K562 (cell line): ENCODE measurements at regions not wholly inside any gene's neighbourhood (a gene's known extent, or its start where the extent isn't known, plus 50 kb on each side); places are given as distances from the start of the nearest gene placed in this dataset.

Source experiments
- EGR1 ChIP-seq: fragments of 450-650 bp; conservative IDR thresholded peaks from 2 replicates; pipeline ENCODE4 v1.6.1; 2017; ENCODE audit warnings: mild to moderate bottlenecking
- ERF ChIP-seq: fragments of 450-650 bp; formaldehyde crosslinking; IDR thresholded peaks from 2 replicates; pipeline ENCODE4 v1.4.0; 2020; ENCODE audit warnings: mild to moderate bottlenecking, mixed read lengths
- FOXJ3 ChIP-seq: sonication (generic); formaldehyde crosslinking; IDR thresholded peaks from 2 replicates; pipeline ENCODE4 v1.4.0; 2020; ENCODE audit warnings: mild to moderate bottlenecking, missing genetic modification reagents
- HDAC8 ChIP-seq: fragments of 450-650 bp; IDR thresholded peaks from 2 replicates; pipeline ENCODE4 v1.6.1; 2016; ENCODE audit warnings: mild to moderate bottlenecking, missing genetic modification characterization, moderate library complexity, missing compliant biosample characterization
- HSF4 ChIP-seq: fragments of 250-450 bp; sonication (Bioruptor Pico); IDR thresholded peaks from 2 replicates; pipeline ENCODE4 v2.1.2; 2022; ENCODE audit warnings: mild to moderate bottlenecking, moderate library complexity, borderline replicate concordance
- KLF16 ChIP-seq: IDR thresholded peaks from 2 replicates; pipeline ENCODE4 v1.6.1; 2016; ENCODE audit warnings: antibody characterized with exemption
- L3MBTL2 ChIP-seq: fragments of 450-650 bp; IDR thresholded peaks from 2 replicates; pipeline ENCODE4 v1.6.1; 2016; ENCODE audit warnings: mild to moderate bottlenecking, moderate library complexity
- MAFG ChIP-seq: fragments of 450-650 bp; conservative IDR thresholded peaks from 2 replicates; pipeline ENCODE4 v1.6.1; 2016; ENCODE audit warnings: missing genetic modification characterization, missing compliant biosample characterization
- MED1 ChIP-seq: sonication (generic); formaldehyde crosslinking; IDR thresholded peaks from 2 replicates; pipeline ENCODE4 v1.8.1; 2023; ENCODE audit warnings: missing genetic modification reagents, borderline replicate concordance
- MXI1 ChIP-seq: IDR thresholded peaks from 2 replicates; pipeline ENCODE4 v1.6.1; 2011; ENCODE audit warnings: low read depth, mild to moderate bottlenecking, improper control_type of control experiment, low read length
- SMAD2 ChIP-seq: fragments of 150-350 bp; IDR thresholded peaks from 2 replicates; pipeline ENCODE4 v1.6.1; 2014; ENCODE audit warnings: low read depth, mild to moderate bottlenecking, low read length
- SP2 ChIP-seq: IDR thresholded peaks from 2 replicates; pipeline ENCODE4 v1.6.1; 2011; ENCODE audit warnings: mild to moderate bottlenecking, low read depth, low read length, moderate library complexity; ENCODE audit not compliant: poor library complexity, severe bottlenecking; ENCODE audit errors: extremely low read depth
- SREBF2 ChIP-seq: sonication (generic); formaldehyde crosslinking; IDR thresholded peaks from 2 replicates; pipeline ENCODE4 v1.4.0; 2020; ENCODE audit warnings: mild to moderate bottlenecking, missing genetic modification reagents
- ZFP1 ChIP-seq: fragments of 450-650 bp; formaldehyde crosslinking; IDR thresholded peaks from 2 replicates; pipeline ENCODE4 v1.4.0; 2020; ENCODE audit warnings: mild to moderate bottlenecking, mixed read lengths
- ZKSCAN1 ChIP-seq: fragments of 150-350 bp; IDR thresholded peaks from 2 replicates; pipeline ENCODE4 v1.6.1; 2016; ENCODE audit warnings: low read depth, low read length
- ZNF274 ChIP-seq: IDR thresholded peaks from 2 replicates; pipeline ENCODE4 v1.6.1; 2011; ENCODE audit warnings: low read depth, mild to moderate bottlenecking, low read length, moderate library complexity, borderline replicate concordance
- ZNF316 ChIP-seq: fragments of 450-650 bp; IDR thresholded peaks from 2 replicates; pipeline ENCODE4 v1.6.1; 2016
- ZNF444 ChIP-seq: fragments of 250-450 bp; sonication (Bioruptor Pico); IDR thresholded peaks from 2 replicates; pipeline ENCODE4 v1.4.0; 2020; ENCODE audit warnings: mild to moderate bottlenecking, moderate library complexity
- TF ChIP-seq, protein P1 (sequence below): sonication (generic); formaldehyde crosslinking; IDR thresholded peaks from 2 replicates; pipeline ENCODE4 v1.8.0; 2022; ENCODE audit warnings: mild to moderate bottlenecking, missing genetic modification reagents
- TF ChIP-seq, protein P2 (sequence below): fragments of 450-650 bp; IDR thresholded peaks from 2 replicates; pipeline ENCODE4 v1.6.1; 2016
- TF ChIP-seq, protein P3 (sequence below): fragments of 450-650 bp; IDR thresholded peaks from 2 replicates; pipeline ENCODE4 v1.6.1; 2016; ENCODE audit warnings: mild to moderate bottlenecking

DNA sequence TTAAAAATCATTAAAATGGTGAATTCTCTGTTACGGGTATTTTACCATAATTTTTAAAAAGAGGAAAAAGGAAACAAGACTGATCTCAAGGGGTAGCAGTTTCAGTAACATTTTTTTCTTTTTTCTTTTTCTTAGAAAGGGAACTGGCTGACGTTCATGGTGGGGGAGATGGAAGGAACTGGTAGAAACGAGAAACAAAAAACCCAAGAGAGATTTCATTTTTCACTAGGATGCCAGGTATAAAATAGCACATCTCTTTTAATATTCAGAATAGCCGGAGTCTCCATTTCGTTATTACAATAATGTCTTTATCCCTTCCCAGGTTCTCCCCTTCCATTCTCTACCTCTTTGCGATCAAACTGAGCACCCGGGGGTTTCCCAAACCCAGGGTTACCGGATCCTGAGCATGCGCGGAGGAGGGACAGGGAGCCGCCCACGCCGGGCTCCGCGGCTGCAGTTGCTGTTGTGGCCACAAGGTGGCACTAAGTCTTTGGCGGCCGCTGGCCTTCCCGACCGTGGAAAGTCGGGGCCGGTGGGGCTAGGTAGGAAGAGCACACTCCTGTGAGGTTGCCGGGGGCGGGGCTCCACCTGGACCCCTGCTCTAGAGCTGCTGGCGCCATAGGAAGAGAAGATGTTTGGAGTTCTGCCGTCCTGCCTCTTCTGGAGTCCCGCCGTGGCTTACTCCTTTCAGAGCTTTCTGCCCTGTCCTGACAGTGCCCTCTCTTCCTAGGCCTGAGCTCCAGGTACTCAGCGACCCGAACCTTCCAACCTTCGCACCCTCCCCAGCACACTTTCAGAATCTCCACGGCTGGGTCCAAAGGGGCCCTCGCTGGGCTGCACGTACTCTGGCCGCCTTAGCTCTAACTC, 146.8 kb downstream of the SH3BGRL2 start (continued):
- no peak for TF ChIP-seq SMAD2
- TF ChIP-seq ZFP1, result no peak
- TF ChIP-seq ZNF444 (CRISPR knock-in tag), result no peak
- no peak for TF ChIP-seq ZNF274
- TF ChIP-seq, protein P1, sequence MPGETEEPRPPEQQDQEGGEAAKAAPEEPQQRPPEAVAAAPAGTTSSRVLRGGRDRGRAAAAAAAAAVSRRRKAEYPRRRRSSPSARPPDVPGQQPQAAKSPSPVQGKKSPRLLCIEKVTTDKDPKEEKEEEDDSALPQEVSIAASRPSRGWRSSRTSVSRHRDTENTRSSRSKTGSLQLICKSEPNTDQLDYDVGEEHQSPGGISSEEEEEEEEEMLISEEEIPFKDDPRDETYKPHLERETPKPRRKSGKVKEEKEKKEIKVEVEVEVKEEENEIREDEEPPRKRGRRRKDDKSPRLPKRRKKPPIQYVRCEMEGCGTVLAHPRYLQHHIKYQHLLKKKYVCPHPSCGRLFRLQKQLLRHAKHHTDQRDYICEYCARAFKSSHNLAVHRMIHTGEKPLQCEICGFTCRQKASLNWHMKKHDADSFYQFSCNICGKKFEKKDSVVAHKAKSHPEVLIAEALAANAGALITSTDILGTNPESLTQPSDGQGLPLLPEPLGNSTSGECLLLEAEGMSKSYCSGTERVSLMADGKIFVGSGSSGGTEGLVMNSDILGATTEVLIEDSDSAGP (CRISPR knock-in tag), result no peak
- no peak for TF ChIP-seq ERF (CRISPR knock-in tag)
- no peak for TF ChIP-seq L3MBTL2
- TF ChIP-seq MAFG (tag), result no peak
- TF ChIP-seq KLF16, result peak; percentile 62; the same call in 1 of the 2 replicates
- no peak for TF ChIP-seq FOXJ3 (CRISPR knock-in tag)
- no peak for TF ChIP-seq SREBF2 (CRISPR knock-in tag)
- TF ChIP-seq HSF4 (CRISPR knock-in tag), result no peak
- TF ChIP-seq, protein P2, sequence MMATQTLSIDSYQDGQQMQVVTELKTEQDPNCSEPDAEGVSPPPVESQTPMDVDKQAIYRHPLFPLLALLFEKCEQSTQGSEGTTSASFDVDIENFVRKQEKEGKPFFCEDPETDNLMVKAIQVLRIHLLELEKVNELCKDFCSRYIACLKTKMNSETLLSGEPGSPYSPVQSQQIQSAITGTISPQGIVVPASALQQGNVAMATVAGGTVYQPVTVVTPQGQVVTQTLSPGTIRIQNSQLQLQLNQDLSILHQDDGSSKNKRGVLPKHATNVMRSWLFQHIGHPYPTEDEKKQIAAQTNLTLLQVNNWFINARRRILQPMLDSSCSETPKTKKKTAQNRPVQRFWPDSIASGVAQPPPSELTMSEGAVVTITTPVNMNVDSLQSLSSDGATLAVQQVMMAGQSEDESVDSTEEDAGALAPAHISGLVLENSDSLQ, result no peak
- no peak for TF ChIP-seq MXI1
- TF ChIP-seq ZNF316, result no peak
- TF ChIP-seq ZKSCAN1, result no peak
- TF ChIP-seq, protein P3, sequence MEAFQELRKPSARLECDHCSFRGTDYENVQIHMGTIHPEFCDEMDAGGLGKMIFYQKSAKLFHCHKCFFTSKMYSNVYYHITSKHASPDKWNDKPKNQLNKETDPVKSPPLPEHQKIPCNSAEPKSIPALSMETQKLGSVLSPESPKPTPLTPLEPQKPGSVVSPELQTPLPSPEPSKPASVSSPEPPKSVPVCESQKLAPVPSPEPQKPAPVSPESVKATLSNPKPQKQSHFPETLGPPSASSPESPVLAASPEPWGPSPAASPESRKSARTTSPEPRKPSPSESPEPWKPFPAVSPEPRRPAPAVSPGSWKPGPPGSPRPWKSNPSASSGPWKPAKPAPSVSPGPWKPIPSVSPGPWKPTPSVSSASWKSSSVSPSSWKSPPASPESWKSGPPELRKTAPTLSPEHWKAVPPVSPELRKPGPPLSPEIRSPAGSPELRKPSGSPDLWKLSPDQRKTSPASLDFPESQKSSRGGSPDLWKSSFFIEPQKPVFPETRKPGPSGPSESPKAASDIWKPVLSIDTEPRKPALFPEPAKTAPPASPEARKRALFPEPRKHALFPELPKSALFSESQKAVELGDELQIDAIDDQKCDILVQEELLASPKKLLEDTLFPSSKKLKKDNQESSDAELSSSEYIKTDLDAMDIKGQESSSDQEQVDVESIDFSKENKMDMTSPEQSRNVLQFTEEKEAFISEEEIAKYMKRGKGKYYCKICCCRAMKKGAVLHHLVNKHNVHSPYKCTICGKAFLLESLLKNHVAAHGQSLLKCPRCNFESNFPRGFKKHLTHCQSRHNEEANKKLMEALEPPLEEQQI, result no peak
- no peak for TF ChIP-seq MED1 (CRISPR knock-in tag)
- no peak for TF ChIP-seq HDAC8 (tag)
- no peak for TF ChIP-seq SP2
- TF ChIP-seq EGR1, result peak; percentile 99
